CD4-positive, alpha-beta T cell treated with Interleukin-1 beta for 1 hour (primary cell): ENCODE measurements at regions not wholly inside any gene's neighbourhood (a gene's known extent, or its start where the extent isn't known, plus 50 kb on each side); places are given as distances from the start of the nearest gene placed in this dataset.
"Not testable (repeated sequence)": the region's sequence is repeated elsewhere in the genome, so short reads cannot be mapped to it uniquely, and the experiment has no call there.

Source experiments
- DNase-seq, 2 donors: peaks; one replicate each; pipeline ENCODE4 v3.0.0-alpha.2; 2020 to 2022

GRCh38 chr6:141562186-141562811 is 570.4 kb upstream of the GJE1 start:
- peak in 1 of 2 donors; percentile 22 for DNase-seq

DNA sequence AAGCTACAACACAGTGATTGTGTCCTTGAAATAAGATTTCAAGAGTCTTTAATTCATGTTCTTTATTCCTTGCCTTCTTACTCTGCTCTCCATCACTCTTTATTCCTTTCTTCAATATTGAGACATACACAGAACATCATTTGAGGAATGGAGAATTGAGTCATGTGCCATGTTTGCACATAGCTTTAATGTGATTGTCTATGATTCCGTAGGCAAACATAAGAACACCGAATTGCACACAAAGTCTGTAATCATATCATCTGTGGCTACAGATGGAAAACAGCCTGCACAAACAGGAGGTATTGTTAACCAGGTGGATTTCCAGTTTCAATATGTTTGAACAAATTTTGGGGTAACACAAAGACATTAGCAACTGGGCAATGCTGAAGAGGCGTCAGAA is 571.6 kb upstream of the GJE1 start:
- DNase-seq, result no peak

DNA sequence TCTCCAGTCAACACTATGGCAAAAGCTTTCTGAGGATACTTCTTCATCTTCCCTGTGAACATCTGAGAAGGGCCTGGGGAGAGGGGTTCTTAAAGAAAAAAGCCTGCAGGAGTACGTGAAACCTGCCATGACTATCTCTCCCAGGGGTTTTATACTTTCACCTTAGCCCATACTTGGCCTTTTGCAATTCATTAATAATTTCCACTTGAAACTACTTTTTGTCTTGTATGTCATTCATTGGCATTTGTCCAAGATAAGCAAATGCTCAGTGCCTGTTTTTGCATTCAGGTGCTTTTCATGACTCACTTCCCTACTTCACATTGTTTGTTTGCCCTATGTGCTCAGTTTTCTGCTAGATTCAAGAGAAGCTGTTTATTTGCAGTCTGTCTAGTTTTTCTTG is 580.3 kb upstream of the GJE1 start:
- DNase-seq, result no peak

- no peak for DNase-seq
Observed at GRCh38 chr6:141552031-141552430, 580.7 kb upstream of the GJE1 start.

DNA sequence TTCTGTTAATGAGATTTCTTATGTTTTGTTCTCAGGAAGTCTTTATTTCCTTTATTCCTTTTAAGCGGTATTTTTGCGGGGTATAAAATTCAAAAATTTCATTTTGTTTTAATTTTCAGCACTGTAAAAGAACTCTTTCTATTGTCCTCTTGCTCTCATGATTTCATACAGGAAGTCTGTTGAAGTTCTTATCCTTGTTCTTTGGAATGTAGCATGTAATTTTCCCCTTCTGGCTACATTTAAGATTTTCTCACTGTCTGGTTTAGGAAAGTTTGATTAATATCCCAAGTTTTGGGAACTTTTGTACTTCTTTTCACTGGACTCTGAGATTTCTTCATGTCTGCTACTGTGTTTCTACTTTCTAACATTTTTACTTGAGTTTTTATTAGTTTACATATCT is 581.4 kb upstream of the GJE1 start:
- no peak for DNase-seq

- DNase-seq, result no peak
Observed at GRCh38 chr6:141550471-141550870, 582.3 kb upstream of the GJE1 start.

DNA sequence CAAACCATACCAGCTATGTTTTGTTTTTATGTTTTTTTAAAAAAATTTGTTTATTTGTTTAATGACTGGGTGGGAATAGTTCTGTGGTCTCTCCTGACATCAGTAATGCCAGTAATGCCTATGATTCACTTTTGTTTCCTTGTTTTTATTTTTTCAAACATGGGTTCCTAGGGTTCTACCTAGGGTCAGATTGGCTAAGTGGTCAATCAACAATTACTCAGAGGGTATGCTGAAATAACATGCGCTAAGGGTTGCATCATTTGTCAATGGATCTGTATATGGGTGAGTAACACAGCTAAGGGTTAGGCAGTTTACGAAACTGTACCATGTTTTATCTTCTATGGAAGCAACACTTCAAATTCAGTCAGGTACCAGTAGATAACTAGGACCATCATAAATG is 583.8 kb upstream of the GJE1 start:
- no peak for DNase-seq

DNA sequence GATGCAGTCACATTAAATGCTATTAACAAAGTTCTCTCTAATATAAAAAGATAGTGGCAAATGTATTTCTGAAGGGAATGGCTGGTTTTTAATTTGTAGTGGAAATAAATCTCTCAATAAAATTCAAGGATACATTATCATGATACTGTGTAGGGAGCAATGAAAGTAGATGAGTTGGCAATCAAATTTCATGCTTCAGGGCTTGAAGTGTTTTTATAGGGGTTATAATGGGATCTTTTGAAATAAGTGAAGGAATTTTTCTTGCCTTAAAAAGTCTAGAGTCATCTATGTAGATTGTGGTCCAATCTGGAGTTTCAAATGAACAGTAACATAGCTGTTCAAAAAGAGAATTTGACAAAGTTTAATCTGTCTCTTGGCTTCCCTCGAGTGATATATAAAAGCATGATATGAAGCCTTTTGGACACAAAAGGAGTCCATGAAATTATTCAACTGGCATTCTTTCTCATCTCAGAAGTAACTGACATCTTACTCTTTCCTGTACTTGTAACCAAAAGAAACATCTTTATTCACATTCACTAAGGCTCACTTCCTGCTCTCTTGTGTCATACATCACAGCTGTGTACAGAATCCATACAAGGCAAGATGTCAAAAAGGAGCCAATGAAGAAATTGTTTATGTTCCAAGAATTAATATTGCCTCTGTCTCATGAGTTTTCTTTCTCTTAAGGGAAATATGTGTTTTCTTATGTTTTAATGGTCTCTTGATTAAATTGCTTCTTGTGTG is 591.0 kb upstream of the GJE1 start:
- no peak for DNase-seq

DNA sequence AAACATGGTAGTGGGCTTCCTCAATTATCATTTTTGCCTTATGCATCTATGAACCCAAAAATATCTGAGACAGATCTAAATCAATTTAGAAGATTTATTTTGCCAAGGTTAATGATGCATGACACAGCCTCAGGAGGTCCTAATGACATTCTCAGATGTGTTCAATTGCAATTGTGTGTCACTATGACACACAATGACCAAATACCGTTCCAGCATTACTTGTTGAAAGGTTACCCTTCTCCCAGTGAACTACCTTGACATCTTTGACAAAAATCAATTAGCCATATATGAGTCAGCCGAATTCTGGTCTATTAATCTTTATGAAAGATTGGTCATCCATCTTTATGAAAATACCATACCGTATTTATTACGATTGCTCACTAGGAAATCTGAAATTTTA is 592.5 kb upstream of the GJE1 start:
- no peak for DNase-seq

DNA sequence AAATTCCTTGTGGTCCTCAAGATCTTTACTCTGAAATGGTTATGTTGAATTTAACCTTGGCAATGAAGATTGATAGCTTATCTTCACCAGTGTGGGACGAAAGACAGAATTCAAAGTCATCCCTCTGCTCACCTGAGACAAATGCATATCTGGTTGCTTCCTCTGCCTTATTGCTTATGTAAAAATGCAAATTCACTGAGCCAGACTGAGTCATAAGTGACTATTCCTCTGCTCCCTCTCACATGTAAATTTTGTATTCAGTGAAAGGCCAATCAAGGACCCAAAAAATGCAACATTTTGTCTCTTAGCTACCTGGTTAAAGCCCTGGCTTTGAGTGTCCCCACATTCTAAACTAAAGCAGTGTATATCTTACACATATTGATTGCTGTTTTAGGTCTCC is 593.1 kb upstream of the GJE1 start:
- DNase-seq, result no peak

DNA sequence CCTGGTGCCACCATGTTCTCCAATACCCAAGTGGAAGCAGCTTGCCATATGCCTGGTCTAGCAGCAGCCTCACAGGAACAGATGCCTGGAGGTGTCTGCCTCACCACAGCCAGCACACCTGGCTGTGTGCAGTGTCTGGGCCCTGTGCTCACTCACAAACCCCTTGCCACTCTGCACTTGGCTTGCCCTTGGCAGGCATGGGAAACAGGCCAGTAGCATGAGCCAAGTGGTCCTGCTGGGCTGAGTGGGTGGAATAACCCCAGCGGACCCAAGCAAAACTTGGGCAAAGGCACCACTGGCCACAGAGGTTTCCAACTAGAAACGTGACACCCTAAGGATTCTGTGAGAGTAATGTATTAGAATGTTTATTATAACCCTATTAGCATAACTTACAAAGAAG is 600.5 kb upstream of the GJE1 start:
- no peak for DNase-seq

DNA sequence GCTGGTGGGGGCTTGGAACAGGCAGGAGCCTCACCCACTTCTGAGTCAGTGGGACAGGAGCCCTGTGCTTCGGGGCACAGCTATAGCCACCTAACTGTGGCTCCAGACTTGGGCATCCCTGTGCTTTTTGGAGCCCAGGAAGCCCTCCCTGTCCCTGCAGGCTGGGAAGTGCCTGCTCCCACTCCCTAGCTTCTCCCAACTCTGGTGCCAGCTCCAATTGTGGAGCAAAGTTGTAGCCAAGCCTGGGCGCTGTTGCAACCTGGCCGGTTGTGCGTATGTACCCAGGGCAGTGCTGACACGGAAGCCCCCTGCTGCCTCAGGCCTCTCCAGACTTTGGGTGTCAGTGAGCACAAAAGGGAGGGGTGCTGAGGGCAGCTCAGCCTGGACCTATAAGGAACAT is 601.7 kb upstream of the GJE1 start:
- DNase-seq, result no peak

- DNase-seq, result no peak
Observed at GRCh38 chr6:141528596-141528995, 604.1 kb upstream of the GJE1 start.

DNA sequence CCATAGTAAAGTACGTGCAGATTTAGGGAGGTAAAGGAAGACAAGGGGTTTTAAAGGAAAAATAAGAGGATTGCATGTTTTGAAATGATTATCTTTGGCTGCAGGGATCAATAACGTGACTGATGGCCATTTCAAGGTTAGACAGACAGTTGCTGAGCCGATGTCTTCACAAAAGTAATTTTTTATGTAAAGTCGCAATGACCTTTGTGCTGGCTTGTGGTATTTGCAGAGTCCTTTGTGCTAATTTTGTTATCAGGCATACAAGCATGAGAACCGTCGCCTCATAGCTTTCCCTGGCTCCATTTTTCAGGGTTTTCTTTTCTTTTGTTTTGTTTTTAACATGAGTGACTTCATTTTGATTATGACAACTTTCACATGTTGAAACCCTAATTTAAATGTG is 605.7 kb upstream of the GJE1 start:
- no peak for DNase-seq

DNA sequence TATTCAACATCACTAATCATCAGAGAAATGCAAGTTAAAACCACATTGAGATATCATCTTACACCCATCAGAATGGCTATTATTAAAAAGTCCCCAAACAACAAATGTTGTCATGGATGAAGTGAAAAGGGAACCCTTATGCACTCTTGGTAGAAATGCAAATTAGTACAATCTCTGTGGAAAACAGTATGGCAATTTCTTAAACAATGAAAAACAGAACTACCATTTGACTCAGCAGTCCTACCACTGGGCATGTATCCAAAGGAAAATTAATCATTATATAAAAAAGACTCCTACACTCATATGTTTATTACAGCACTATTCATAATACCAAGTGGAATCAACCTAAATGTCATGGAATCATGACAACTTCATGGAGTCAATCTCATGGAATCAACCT is 611.3 kb upstream of the GJE1 start:
- DNase-seq, result no peak

DNA sequence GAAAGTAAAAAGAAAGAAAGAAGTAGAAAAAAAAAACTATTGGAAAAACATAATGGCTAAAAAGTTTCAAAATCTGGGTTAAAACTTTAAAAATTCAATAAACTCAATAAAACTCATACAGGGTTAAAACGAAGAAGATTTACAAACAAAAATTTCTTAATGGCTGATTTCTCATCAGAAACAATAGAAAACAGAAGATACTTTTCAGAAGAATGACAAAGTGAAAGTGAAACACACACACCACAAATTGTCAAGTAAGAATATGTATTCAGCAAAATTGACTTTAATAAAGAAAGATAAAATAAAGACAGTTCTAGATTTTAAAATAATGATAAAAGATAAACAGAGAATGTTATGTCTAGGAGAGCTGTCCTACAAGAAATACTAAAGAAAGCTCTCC is 618.9 kb upstream of the GJE1 start:
- no peak for DNase-seq

GRCh38 chr6:141510803-141511202 is 621.9 kb upstream of the GJE1 start:
- DNase-seq, result no peak

DNA sequence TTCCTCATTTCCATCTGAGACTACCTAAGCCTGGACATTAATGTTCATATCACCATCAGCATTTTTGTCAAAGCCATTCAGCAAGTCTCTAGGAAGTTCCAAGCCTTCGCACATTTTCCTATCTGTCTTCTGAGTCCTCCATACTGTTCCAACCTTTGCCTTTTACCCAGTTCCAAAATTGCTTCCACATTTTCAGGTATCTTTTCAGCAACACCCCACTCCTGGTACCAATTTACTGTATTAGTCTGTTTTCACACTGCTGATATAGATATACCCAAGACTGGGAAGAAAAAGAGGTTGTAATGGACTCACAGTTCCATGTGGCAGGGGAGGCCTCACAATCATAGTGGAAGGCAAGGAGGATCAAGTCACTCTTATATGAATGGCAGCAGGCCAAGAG is 626.7 kb upstream of the GJE1 start:
- DNase-seq, result not testable (repeated sequence)

GRCh38 chr6:141504318-141504717 is 628.4 kb upstream of the GJE1 start:
- DNase-seq, result not testable (repeated sequence)

DNA sequence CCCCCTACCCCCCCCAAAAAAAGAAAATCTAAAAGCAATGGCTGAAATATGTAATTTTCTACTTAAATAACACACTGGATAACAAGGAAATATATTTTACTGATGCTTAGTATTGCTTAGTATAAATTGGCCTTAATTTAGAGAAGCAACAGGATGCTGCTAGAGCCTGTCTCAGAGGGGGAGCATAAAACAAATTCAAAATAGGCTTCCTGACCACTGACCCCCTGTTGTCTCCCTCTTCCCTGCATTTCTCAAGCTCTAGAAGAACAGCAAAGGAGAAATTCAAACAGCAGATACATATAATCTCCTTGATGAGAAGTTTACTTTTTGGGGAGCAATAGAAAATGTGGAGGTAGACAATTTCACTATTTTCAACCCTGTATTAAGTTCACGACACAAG is 631.1 kb upstream of the GJE1 start:
- DNase-seq, result no peak

DNA sequence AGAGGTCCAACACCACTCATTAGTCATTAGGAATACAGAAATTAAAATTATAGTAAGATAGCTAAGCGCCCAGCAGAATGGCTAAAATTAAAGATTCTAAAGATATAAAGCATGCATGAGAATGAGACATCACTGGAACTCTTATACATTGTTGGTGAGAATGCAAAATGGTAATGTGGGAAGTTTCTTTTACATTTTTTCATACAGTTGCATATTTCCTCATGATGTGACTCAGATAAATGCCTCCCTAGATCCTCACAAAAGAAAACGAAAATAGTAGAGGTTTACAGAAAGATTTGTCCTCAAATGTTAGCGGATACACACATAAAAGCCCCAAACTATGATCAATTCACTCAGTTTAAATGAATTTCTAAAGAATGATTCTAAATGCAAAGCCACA is 633.7 kb upstream of the GJE1 start:
- no peak for DNase-seq

DNA sequence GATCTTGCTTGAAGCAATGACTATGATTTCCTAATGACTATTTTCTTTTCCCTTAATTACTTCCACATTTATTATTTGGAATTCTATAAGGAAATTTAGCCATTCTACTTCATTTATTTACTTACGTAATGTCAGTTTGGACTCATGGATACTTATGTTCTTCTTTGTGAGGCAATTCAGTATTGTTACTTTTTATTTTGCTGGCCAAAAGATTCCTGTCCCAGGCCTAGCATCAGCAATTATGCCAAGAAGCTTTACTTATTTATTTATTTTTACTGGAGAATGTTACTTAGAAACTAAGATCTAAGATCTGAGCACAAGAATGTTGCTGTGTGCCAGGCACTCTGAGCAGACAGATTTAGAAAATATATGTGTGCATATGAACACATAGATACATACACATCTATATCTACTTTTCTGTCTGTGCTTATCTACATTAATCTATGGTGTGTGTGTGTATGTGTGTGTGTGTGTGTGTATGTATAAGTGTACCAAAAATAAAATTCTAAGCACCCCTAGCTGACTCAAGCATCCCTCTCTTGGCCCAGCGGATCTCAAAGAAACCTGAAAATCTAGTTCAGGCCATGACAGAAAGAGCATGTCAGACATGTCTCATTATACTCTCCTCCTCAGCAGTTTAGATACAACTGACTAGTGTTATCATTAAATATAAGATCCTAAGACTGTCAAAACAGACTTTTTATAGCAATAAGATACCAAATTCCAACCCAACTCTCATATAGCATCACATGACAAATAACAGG is 640.0 kb upstream of the GJE1 start:
- no peak for DNase-seq

DNA sequence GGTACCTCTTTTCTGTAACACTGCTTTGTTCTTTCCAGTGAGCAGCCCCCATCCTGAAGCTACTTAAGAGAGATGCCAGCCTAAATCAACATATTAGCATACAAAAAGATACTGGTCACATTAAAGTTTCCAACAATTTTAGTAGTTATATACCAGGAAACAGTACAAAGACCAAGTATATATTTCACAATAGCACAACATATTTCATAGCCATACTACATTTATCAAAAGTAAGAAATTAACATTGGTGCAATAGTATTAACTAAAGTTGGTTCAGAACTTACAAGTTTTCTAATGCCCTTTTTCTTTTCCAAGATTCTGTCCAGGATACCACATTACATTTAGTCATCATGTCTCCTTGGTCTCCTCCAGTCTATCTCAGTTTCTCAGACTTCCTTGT is 641.0 kb upstream of the GJE1 start:
- no peak for DNase-seq

DNA sequence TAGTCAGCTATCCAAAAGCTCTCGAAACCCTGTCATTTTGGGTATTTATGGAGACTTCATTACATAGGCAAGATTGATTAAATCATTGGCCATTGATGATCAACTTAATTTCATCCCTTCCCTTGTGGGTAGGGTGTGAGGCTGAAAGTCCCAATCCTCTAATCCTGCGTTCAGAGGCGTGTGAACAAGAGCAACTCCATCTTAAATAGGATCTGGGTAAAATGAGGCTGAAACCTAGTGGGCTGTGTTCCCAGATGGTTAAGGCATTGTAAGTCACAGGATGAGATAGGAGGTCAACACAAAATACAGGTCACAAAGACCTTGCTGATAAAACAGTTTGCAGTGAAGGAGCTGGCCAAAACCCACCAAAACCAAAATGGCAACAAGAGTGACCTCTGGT is 641.7 kb upstream of the GJE1 start:
- DNase-seq, result no peak
